Activated naive CD8-positive, alpha-beta T cell treated with anti-CD3 and anti-CD28 coated beads for 36 hours (primary cell): ENCODE measurements at regions not wholly inside any gene's neighbourhood (a gene's known extent, or its start where the extent isn't known, plus 50 kb on each side); places are given as distances from the start of the nearest gene placed in this dataset.

ENCODE experiments used
- DNase-seq: peaks from one replicate; pipeline ENCODE4 v3.0.0; 2021
- H3K27ac Mint-ChIP-seq: one replicate; pipeline ENCODE4 v1.8.0; 2022; ENCODE audit warnings: mild to moderate bottlenecking, moderate library complexity, mixed read lengths
- H3K27me3 Mint-ChIP-seq: one replicate; pipeline ENCODE4 v1.8.0; 2022; ENCODE audit warnings: mild to moderate bottlenecking, mixed read lengths
- H3K36me3 Mint-ChIP-seq: one replicate; pipeline ENCODE4 v1.8.0; 2021; ENCODE audit warnings: mild to moderate bottlenecking, mixed read lengths
- H3K4me1 Mint-ChIP-seq: one replicate; pipeline ENCODE4 v1.8.0; 2021; ENCODE audit warnings: mixed read lengths
- H3K4me3 Mint-ChIP-seq: one replicate; pipeline ENCODE4 v1.8.0; 2022; ENCODE audit warnings: mild to moderate bottlenecking, moderate library complexity, mixed read lengths
- H3K9me3 Mint-ChIP-seq: one replicate; pipeline ENCODE4 v1.8.0; 2022; ENCODE audit warnings: mixed read lengths

DNA sequence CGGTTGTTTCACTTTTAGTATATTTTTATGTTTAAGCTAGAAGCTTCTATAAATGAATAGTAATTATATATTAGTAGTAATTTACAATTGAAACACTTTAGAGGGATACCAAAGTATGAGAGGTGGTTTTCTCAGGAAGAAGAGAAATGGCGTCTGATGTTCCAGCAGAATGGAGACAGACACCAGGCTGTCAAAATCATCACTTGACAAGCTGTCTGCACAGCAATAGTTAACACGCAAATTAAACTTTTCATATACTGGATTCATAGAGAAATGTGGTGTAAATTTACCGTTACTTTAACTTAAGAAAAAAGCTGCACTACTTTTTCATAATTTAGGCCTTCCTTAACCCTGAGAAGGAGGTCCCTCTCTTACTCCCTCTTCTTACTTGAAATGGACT lies 82.6 kb downstream of the FAM217A start:
- no peak overlapping the region for H3K27ac Mint-ChIP-seq
- no peak overlapping the region for H3K4me3 Mint-ChIP-seq
- H3K36me3 Mint-ChIP-seq: no peaks in the 10 kb centered on the region
- DNase-seq: no peak
- H3K9me3 Mint-ChIP-seq: no peaks in the 10 kb centered on the region
- no peaks in the 10 kb centered on the region for H3K27me3 Mint-ChIP-seq
- H3K4me1 Mint-ChIP-seq: peaks cover 5% of the 10 kb centered on the region

- Mint-ChIP-seq H3K36me3 (no peaks in the 10 kb centered on the region), H3K4me1 (peaks cover 5% of the 10 kb centered on the region), H3K4me3 (no peak overlapping the region), H3K27me3 (no peaks in the 10 kb centered on the region), H3K9me3 (no peaks in the 10 kb centered on the region), H3K27ac (no peak overlapping the region)
- DNase-seq: no peak
Observed at GRCh38 chr6:3997177-3997770, 81.7 kb downstream of the FAM217A start.

DNA sequence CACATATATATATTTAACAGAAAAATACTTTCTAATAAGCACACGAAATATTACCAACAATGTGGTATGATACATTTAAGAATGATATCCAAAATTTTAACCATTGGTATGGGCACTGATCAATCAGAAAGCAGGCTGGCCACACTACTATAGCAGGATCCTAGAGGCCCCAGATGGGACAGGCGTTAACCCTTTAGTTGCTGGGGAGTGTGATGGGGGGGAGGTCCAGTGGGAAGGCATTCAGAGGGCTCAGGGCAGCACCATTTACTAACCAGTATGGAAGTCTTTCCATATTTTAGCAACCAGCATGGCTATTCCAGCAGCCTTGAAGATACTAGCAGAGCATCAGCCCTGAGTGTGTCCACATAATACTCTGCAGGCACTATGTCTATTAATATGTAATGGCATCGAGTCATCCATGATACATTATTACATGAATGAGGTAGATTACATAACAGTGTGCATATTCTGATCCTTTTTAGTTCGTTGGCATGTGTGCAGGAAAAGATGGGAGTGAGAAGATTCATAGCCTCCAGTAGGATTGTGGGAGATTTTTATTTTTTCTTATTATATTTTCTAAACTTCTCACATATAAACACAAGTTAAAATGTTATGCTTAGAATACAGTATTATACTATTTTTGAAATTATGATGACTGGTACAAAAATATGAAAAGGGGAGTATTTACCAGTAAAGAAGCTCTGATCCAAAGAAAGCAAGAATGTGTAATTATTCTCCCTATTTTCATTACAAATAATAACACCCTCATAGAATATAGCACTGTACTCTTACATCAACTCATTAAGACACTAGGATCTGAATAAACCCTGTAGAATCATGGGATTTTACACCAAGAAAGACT lies 78.9 kb downstream of the FAM217A start:
- H3K36me3 Mint-ChIP-seq: no peaks in the 10 kb centered on the region
- H3K27ac Mint-ChIP-seq: no peak overlapping the region
- DNase-seq: no peak
- H3K9me3 Mint-ChIP-seq: no peaks in the 10 kb centered on the region
- no peaks in the 10 kb centered on the region for H3K27me3 Mint-ChIP-seq
- H3K4me1 Mint-ChIP-seq: peaks cover 11% of the 10 kb centered on the region
- no peak overlapping the region for H3K4me3 Mint-ChIP-seq

DNA sequence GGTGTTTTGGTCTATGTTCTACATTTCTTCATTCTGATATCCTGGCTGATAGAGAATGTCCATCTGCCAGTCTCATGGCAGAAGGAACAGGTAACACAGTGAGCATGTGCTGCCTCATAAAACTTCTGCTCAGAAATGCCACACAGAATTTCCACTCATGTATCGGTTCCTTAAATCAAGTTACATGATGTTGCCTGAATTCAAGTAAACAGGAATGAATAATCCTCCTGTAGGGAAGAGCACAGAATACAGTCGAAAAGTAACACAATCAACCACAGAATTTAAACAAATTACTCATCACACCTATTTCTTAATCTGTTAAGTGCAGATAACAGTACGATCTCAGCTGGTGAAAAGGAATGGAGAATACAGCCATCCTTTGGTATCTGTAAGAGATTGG lies 74.7 kb downstream of the FAM217A start:
- no peaks in the 10 kb centered on the region for H3K27me3 Mint-ChIP-seq
- H3K36me3 Mint-ChIP-seq: no peaks in the 10 kb centered on the region
- no peak for DNase-seq
- H3K27ac Mint-ChIP-seq: no peak overlapping the region
- peaks cover 24% of the 10 kb centered on the region for H3K4me1 Mint-ChIP-seq
- no peak overlapping the region for H3K4me3 Mint-ChIP-seq
- H3K9me3 Mint-ChIP-seq: no peaks in the 10 kb centered on the region

GRCh38 chr6:4008324-4009047 lies 70.5 kb downstream of the FAM217A start:
- peaks cover 3% of the 10 kb centered on the region for H3K9me3 Mint-ChIP-seq
- H3K4me3 Mint-ChIP-seq: no peak overlapping the region
- peak overlapping the region; percentile 20 for H3K27ac Mint-ChIP-seq
- H3K36me3 Mint-ChIP-seq: peaks cover 12% of the 10 kb centered on the region
- no peaks in the 10 kb centered on the region for H3K27me3 Mint-ChIP-seq
- DNase-seq: no peak
- peaks cover 48% of the 10 kb centered on the region for H3K4me1 Mint-ChIP-seq

DNA sequence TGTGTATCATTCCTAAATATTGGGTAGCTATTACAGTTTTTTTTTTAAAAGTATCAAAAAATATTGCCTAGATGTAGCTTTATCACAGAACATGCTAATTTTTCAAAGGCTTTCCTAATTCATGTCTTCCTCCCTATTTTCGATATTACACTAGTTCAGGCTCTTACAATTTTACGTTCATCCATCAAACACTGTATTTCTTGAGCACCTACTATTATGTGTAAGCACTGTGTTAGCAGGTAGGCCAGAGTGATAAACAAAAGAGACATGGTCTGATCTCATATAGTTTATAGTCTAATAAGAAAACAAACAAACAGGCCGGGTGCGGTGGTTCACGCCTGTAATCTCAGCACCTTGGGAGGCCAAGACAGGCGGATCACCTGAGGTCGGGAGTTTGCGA lies 69.5 kb downstream of the FAM217A start:
- peaks cover 3% of the 10 kb centered on the region for H3K9me3 Mint-ChIP-seq
- peaks cover 21% of the 10 kb centered on the region for H3K36me3 Mint-ChIP-seq
- no peaks in the 10 kb centered on the region for H3K27me3 Mint-ChIP-seq
- no peak overlapping the region for H3K4me3 Mint-ChIP-seq
- DNase-seq: no peak
- peaks cover 44% of the 10 kb centered on the region for H3K4me1 Mint-ChIP-seq
- H3K27ac Mint-ChIP-seq: no peak overlapping the region

GRCh38 chr6:4010048-4010447 lies 68.9 kb downstream of the FAM217A start:
- peaks cover 3% of the 10 kb centered on the region for H3K9me3 Mint-ChIP-seq
- H3K27ac Mint-ChIP-seq: no peak overlapping the region
- H3K36me3 Mint-ChIP-seq: peaks cover 26% of the 10 kb centered on the region
- peaks cover 46% of the 10 kb centered on the region for H3K4me1 Mint-ChIP-seq
- DNase-seq: no peak
- no peaks in the 10 kb centered on the region for H3K27me3 Mint-ChIP-seq
- no peak overlapping the region for H3K4me3 Mint-ChIP-seq

- peaks cover 48% of the 10 kb centered on the region for H3K4me1 Mint-ChIP-seq
- H3K36me3 Mint-ChIP-seq: peaks cover 26% of the 10 kb centered on the region
- H3K4me3 Mint-ChIP-seq: peak overlapping the region; percentile 44
- peaks cover 3% of the 10 kb centered on the region for H3K9me3 Mint-ChIP-seq
- no peaks in the 10 kb centered on the region for H3K27me3 Mint-ChIP-seq
- peak; percentile 16 for DNase-seq
- peak overlapping the region; percentile 77 for H3K27ac Mint-ChIP-seq
Observed at GRCh38 chr6:4010689-4011090, 68.2 kb downstream of the FAM217A start.

- Mint-ChIP-seq H3K36me3 (peaks cover 26% of the 10 kb centered on the region), H3K4me1 (peaks cover 57% of the 10 kb centered on the region), H3K27ac (no peak overlapping the region), H3K9me3 (peaks cover 3% of the 10 kb centered on the region), H3K27me3 (no peaks in the 10 kb centered on the region), H3K4me3 (no peak overlapping the region)
- no peak for DNase-seq
Observed at GRCh38 chr6:4012826-4013225, 66.1 kb downstream of the FAM217A start.

DNA sequence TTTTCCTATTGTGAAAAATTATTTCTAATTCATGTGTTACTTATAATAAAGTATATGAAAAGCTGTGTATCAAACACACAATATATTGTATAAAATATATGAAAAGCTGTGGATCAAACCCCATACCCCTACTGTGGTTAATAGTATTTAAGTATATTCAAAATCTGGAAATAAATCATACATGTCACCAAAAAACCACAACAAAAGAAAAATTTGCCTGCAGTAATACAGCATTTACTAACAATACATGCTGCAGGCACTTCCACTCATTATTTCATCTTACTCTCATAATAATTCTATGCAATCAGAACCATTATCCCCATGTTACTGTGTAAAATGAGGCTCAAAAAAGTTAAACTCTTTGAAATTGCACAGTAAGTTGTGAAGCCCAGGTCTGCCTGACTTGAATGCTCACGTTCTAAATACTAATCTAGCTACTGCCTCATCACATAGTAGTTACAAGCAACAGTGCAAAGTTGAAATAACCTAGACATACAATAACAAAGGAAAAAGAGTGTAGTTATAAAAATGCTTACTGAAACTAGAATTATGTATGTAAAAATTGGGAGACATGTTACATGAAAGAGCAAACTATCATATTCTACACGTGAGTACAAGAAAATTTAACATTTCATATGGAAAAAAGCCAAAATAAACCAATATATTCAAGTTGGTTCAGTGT lies 61.7 kb downstream of the FAM217A start:
- Mint-ChIP-seq H3K36me3 (peaks cover 34% of the 10 kb centered on the region), H3K4me1 (peaks cover 45% of the 10 kb centered on the region), H3K9me3 (peaks cover 3% of the 10 kb centered on the region), H3K27me3 (no peaks in the 10 kb centered on the region), H3K4me3 (peak overlapping the region; percentile 94), H3K27ac (peak overlapping the region; percentile 96)
- no peak for DNase-seq

- peaks cover 34% of the 10 kb centered on the region for H3K36me3 Mint-ChIP-seq
- H3K4me3 Mint-ChIP-seq: peak overlapping the region; percentile 94
- H3K4me1 Mint-ChIP-seq: peaks cover 44% of the 10 kb centered on the region
- H3K9me3 Mint-ChIP-seq: peaks cover 3% of the 10 kb centered on the region
- H3K27ac Mint-ChIP-seq: peak overlapping the region; percentile 96
- H3K27me3 Mint-ChIP-seq: no peaks in the 10 kb centered on the region
- no peak for DNase-seq
Observed at GRCh38 chr6:4017834-4018170, 61.1 kb downstream of the FAM217A start.

DNA sequence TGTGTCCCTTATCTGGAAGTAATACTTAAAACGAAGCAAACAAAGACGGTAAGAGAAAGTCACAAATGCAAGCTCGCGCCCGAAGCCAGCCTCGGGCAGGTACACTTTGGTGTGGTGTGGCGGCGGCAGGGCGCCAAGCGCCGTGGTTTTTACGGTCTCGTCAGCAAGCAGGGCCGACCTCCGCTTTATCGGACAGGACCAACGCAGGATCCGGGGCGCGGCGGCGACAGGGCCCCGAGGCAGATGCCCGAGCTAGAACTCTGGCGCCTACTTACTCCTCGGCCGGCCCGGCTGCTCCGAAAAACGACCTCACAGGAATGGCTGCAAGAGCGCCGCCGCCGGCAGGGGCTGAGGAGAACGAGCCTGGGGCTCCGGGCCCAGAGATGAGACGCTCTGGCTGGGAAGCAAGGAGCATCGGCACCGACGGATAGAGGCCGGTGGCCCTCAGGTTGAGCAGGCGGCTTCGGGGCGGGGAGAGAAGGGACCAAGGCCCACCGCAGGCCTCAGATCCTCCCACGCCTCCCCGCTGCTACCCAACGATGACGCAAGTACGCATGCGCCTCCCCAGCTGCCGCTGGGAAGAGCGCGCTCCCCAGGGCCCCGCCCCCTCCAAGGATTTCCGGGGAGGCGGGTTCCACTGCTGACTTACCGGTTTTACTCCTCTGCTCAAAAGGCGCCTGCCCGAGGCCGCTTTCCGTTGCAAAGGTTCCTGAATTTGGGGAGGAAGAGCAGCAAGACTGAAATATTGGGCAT lies 60.6 kb downstream of the FAM217A start:
- Mint-ChIP-seq H3K27ac (peak overlapping the region; percentile 96), H3K4me3 (peak overlapping the region; percentile 94), H3K9me3 (no peaks in the 10 kb centered on the region), H3K36me3 (peaks cover 31% of the 10 kb centered on the region), H3K27me3 (no peaks in the 10 kb centered on the region), H3K4me1 (peaks cover 42% of the 10 kb centered on the region)
- peak; percentile 97 for DNase-seq
